Umbilical cord (tissue), 1 donor: ENCODE measurements at regions not wholly inside any gene's neighbourhood (a gene's known extent, or its start where the extent isn't known, plus 50 kb on each side); places are given as distances from the start of the nearest gene placed in this dataset.

Experiments used
- DNase-seq: peaks from one replicate; pipeline ENCODE4 v3.0.0-alpha.2; 2015; ENCODE audit warnings: low spot score

DNA sequence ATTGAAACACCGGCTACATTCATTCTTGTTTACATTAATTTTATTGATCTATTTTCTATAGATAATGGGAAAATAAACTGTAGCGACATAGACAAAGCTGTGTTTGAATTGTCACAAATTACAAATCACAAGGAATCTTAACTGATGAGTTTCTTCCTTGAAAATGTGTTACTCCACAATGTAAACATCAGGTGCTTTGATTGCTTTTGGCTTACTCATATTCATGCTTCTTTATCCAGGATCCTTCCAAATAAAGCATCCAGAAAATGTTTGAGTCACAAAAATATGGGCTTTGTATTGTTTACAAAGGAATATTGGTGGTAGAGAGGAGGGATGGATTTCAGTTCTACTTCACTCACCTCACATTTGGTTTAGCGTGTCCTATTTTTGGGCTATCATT is 64.0 kb downstream of the BMP2 start:
- DNase-seq: no peak

DNA sequence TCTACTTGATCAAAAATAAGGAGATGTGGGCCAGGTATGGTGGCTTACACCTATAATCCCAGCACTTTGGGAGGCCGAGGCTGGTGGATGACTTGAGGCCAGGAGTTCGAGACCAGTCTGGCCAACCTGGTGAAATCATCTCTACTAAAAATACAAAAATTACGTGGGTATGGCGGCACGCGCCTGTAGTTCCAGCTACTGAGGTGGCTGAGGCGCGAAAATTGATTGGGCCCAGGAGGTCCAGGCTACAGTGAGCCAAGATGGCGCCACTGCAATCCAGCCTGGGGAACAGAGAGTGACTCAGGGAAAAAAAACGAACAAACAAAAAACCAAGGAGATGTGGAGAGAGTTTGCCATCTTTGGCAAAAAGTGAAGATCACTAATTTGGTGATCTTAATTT is 65.3 kb downstream of the BMP2 start:
- no peak for DNase-seq

DNA sequence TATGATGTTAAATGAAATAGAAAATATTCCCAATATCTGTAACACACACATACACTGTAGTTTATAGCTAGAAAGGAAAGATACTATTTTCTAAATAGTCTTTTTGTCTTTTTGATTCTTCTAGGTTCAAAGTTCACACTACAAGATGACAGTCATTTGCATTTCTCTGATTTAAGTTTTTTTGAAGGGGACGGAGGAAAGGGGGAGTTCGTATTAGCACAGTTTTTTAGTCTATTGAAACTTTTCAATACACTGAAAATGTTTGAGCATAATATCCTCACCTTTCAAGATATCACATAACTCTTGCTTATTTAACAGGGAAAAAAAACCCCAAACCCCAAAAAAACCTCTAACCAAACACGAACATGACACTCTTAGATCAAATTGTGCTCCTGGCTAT is 68.1 kb downstream of the BMP2 start:
- no peak for DNase-seq

DNA sequence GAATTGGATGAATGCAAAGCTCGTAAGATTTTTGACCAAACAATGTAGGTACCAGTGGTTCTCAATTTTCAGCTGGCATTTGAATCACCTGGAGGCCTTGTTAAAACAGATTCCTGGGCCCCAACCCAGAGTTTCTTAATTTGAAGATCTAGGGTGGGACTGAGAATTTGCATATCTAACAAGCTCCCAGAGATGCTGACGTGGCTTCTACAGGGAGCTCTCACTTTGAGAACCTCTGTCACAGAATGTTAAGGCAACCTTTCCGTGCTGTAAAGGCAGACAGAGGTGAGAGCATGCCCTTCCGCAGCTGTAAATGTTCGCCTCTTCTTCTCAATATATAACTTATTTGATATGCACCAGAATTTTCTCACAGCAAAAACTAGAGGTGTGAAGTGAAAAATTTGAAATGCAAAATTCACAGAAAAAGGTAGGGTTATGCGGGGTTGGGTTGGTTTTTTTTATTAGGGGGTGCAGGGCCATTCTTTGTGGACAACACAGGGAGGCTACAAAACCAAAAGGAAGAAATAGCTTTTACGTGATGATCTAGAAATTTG is 69.4 kb downstream of the BMP2 start:
- DNase-seq: no peak

DNA sequence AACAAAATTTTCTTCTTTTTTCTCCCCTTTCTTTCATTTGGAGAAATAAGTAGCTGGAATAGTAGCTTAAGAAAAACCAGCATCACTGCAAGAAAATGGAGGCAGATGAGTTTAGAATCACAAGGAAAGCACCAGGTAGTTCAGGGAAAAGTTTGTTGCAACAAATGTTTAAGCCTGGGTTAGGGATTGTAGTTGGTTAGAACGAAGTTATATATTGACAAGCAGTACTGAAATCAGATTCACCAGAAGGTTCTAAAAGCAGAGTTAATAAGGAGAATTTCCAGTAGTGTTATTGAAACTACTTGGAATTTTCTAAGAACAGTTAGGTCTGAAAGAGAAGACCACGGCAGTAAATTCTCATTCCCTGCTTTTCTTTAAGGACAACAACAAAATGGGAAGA is 70.2 kb downstream of the BMP2 start:
- no peak for DNase-seq

DNA sequence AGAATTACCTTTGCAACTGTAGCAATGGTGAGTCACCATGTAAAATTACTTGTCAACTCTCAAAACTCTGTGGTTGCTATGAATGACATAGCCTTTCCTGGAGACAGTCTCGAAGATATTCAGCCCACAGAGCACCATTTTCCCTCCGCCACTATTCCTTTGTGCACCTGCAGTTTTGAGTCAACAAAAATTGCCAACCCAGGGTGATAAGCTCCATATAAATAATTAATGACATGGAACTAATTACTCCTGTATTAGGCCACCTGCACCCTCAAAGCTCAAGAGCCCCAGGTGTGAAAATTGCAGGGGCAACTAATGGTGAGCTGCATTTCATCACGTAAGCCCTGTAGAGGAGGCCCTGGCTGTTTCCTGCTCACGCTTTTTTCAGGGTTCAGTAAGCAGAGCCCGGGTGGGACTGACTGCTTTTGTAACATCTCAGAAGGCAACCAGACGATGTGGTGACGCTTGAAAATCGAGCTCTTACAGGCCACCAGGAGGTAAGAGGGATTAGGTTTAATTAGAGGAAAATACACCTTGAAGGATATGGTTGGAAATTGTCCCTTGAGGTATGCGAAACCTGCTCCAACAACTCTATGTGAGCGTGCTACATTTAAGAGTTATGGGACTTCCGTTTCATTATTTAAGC is 70.8 kb downstream of the BMP2 start:
- no peak for DNase-seq

DNA sequence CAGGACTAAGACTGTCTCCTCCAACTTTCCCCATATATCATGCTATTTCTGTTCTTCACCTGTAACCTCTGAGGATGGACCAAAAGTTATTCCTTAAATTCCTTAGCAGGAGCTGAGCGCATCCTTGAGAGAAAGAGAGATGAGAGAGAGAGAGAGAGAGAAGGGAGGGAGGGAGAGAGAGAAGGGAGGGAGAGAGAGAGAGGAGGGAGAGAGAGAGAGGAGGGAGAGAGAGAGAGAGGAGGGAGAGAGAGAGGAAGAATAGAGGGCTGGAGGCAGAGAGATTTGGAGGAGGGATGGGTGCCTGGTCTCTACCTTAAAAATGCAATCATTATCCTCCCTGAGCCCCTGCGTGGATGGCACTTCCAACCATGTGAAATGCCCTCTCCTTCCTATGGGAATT is 73.6 kb downstream of the BMP2 start:
- DNase-seq: no peak

DNA sequence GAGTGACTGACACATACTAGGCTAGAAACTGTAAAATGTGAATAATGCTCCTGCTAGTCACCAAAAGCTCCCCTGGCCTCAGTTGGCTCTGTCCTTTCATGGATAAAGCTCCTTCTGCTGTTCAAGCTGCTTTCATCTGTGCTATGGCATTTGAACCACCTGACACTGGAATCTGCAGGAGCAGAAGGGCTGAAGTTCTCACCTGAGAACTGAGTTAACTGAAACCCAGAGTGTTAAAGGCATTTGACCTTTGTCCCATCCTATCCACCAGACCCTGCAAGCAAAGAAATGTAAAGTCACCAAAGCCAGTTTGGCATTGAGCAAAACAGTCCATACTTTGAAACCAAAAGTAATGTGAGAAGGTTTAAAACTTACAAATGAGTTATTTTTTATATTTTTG is 77.7 kb downstream of the BMP2 start:
- DNase-seq: no peak

DNA sequence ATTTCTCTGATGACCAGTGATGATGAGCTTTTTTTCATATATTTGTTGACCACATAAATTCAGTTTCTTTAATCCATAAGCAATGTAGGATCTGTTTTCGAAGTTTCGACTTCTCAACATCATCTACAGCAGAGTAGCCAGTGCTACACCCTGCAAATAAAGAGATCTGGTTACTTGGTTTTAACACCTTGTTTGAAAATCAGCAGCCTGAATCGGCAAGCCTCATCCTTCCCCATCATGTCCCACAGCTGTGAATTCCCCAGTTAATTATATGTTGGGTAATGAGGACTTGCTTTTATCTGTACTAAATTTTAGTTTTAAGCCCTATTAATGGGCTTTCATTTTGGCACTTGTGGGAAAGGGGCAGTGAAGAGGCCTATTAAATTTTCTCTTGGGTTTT is 80.6 kb downstream of the BMP2 start:
- DNase-seq: no peak

DNA sequence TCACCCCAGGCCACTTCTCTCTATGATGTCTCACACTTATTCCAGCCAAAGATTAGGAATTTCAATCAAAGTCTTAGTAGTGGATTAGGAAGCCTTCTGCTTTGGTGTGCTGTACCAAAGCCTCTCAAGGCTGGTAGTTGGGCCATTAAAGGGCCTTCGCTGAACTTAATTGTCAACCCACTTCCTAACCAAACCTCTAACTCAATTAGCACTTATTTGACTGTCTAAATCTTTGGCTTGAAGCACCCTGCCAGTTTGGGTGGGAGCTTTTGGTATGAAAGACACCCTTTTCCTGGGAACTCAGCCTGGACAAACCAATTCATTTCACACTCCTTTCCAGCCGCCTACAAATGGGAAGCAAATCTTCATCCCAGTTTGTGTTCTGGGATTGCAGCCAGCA is 81.5 kb downstream of the BMP2 start:
- no peak for DNase-seq

DNA sequence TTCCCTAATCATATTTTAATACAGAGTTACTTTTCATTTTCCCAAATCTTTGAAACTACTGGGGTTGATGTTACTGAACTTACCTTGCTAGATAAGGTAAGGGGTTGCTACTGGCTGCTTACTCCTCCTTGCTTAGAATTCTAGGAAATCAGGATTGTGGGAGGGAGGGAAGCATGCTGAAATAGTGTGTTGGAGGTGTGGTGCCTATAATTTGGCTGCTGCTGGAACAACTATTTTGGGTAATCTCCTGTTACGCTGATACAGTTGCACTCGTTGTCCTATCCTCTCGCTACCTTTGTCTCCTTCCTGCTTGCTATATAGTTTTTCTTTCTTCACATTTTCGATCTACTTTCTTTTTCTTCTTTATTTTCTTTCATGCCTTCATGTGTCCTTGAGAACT is 83.7 kb downstream of the BMP2 start:
- DNase-seq: no peak

DNA sequence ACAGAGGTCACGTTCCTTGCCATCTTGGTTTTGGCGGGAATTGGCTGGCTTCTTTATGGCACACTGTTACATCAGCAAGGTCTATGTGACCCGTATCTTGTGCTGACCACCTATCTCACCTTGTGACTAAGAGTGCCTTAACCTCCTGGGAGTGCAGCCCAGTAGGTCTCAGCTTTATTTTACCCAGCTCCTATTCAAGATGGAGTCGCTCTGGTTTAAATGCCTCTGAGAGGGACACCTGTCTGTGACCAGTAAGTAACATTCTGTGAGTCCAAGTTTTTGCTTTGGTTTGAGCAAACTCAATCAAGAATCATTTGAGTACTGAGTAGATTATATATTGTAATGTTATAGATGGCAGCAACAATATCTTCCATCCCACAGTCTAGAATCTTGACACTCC is 85.0 kb downstream of the BMP2 start:
- no peak for DNase-seq

DNA sequence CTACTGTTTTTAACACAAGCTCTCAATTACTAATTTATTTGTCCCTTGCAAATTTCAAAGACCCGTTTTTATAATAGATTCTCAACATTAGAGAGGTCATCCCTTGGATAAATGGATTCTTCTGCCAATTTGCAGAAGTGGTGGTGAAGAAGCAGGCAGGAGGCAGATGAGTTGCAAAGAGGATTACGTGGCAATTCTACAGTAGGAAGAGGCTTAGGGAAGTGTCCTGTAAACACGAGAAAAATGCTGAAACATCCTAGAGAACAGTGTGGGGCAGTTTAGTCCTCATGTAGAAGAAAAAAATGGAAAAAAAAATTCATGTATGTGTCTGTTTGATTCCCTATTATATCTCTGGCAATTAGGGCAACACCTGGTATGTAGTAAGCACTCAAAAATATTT is 87.6 kb downstream of the BMP2 start:
- no peak for DNase-seq

DNA sequence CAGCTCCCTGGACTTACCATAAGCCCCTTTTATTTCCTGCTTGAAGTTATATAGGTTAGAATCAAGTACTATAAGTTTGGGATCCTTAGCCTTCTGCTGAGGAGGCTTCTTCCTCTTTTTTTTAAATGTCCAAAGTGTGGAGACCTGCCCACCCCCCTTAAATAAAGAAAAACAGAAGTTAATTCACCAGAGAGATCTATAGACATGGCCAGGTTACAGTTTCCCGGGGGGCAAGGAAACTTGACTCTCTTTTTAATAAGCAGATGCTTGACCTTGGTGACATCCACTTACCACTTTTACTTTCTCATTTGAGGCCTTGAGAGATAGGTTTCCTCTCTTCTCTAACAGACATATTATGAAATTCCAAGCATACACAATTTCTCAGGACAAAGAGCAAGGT is 88.3 kb downstream of the BMP2 start:
- no peak for DNase-seq

DNA sequence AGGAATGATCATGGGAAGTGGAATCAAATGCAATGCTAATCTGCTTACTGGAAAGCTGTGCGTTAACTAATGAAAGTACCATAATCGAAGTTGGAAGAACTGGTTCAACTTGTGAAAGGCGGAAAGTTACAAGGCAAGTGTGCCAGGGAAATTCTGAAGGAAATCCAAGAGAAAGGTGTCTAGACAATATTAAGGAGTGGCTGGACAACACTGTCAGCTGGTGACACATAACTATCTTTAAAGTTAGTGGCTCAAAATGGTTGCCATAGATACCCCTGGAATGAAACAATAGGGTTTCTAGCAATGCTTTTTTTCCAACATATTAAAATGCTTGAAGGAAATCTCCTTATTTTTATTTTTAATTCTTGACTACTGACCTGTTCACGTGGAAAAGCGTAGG is 90.4 kb downstream of the BMP2 start:
- no peak for DNase-seq

DNA sequence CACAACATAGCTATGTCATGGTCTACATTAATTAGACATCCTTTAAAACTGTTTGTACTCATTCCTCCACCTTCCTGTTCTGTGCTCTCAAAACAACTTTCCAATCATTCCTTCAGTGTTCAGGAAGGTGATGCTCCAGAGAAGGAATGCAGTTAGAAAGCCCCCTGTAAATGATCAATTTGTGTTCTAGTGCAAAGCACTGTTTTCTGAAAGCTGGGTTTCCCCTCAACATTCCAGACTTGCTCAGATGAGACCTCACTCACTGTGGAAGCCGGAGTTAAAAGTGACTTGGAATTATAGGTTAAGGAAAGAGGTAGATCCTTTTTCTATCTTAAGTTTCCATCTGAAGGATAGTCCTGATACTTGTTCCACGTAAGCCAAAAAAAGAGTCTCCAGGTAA is 95.9 kb downstream of the BMP2 start:
- no peak for DNase-seq

DNA sequence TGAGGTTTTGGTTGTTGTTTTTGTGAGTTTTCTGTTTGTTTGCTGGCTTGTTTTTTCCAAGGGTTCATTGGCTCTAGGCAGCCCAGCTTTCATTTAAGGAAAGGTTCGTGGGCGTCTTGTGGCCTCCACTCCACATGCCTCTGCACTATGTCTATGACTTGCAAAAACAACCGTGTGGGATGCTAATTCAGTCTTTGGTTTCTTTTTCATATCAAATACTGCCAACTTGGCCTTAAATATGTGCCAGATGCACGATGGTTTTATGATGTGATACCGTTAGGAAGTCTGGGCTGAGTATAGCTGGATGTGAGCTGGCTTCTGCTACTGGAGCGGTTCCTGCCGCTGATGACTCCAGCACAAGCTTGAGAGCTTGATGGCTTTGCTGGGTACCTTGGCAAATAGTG is 96.3 kb downstream of the BMP2 start:
- no peak for DNase-seq

DNA sequence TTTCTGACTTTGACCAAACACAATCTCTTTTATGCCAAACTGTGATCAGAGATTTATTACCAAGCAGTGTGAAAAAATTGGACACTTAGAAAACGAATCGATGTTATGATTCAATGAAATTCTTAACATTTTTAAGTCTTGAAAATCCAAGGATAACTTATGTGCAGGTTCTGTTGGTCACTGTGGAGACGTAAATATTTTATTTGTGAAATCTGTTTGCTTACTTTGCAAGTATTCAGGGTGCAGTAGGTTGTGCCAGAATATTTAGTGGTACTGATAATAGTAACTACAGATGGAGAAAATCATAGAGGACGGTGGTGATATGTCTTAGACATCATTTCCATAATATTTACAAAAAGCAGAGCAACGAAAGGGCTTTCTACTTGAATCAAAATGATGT is 97.3 kb downstream of the BMP2 start:
- DNase-seq: no peak

DNA sequence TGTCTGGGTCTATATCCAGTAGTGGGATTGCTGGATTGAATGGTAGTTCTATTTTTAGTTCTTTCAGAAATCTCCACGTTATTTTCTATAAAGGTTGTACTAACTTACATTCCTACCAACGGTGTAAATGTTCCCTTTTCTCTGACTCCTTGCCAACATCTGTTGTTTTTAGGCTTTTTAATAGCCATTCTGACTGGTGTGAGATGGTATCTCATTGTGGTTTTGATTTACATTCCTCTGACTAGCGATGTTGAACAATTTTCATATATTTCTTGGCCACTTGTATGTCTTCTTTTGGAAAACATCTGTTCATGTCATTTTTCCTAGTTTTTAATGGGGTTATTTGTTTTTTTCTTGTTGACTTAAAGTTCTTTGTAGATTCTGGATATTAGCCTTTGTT is 99.3 kb downstream of the BMP2 start:
- DNase-seq: no peak

DNA sequence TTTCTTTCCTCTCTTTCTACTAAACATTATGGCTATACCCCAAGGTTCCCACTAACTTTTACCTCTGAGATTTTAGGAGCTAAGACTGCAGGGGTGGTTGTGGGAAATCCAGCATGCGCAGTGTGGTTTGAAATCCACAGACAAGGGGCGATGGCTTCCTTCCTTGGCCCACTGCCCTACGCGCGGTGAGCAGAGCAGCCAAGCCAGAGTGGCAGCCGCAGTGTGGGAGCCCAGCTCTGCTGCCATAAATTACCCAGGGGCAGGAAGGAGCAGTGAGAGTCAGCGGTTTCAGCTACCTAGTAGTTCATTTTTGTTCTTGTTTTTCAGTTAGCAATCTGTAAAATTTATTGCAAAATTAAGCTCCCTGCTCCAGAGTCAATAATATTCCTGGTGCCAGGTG is 101.4 kb downstream of the BMP2 start:
- DNase-seq: no peak

DNA sequence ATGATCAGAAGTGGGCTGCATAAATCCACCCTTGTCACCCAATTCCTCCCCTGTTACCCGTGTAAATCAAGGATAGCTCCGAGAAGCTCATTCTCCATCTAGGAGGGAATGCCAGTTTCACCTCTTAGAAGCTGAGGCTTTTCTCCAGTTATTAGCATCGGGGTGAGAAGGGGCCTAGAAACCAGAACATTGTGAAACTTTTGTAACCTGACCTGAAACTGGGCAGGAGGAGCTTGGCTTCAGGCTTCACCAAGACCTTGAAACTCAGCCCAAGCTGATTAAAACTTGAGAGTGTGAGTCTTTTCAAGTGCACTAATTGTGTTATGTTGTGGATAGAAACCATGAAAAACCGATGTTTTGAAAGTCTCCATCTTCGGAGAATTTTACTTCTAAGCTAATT is 103.1 kb downstream of the BMP2 start:
- no peak for DNase-seq

DNA sequence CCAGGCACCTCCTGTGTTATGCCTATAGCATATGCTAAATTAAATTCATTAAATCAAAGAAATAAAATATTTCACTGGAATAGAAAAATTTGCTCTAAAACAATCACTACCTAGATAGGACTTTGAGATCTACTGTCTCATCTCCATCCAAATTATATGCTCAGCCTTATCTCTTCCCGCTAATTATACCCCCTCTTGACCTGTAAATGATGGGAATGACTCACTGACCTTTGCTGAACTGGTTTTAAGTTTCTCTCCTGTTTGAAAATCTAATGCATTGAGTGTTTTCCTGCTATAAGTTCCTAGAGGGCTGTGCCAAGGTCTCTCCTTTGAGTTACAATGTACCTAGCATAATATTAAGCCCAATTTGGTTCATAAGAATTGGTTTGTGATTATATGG is 110.1 kb downstream of the BMP2 start:
- no peak for DNase-seq

DNA sequence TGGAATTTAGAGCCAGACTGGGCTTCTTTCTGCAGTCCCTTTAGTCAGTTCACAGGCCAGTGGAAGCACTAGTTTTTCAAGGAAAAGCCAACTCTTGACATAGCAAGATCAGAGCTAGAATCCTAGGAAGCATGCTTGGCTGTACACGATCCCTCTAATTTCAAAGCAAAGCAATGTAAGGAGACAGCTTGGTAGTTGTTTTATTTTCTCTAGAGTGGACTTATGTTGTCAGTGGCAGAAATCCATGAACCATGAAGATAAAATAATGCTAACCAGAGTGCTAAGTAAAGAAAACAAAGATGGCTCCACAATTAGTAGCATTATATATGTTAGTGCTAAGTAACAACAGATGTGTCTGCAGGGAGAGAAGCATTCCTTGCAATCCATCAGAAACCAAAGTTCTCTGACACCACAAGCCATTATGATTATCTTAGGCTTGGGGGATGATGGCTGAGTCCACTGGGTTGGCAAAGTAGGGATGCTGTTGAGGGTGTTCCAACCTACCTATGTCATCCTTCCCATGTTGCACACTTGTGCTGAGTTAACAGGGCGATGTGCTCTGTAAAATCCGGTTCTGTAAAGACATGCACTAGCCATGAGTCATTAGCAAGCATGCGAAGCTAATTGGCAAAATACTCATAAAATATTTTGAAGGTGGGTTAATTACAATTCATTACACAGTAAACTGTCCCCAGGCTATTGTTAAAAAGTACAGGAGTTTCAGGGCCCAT is 115.2 kb downstream of the BMP2 start:
- DNase-seq: no peak

DNA sequence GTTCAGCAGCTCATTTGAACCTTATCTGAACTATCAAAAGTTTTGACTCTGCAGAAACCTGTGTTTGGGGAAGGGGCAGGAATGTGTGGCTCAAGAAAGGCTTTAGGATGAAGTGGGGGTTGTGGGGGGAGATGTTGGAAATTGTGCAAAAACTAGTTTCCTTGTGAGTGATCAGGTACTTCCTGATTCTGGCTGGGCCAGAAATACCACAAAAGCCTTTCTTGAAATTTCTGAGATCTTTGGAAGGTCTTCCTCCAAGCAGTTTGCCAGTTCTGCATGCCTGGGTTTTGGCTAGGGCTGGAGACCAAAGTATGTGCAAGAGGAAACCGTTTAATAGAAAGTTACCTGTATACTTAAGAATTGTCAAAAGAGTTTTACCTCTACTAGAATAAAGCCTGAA is 116.6 kb downstream of the BMP2 start:
- DNase-seq: no peak
